ENCODE measurements at regions not wholly inside any gene's neighbourhood (a gene's known extent, or its start where the extent isn't known, plus 50 kb on each side); places are given as distances from the start of the nearest gene placed in this dataset.

GRCh38 chr15:93563218-93563617 is 474.2 kb upstream of the RGMA start:
- H3K9me3 ChIP-seq = no peaks in the 10 kb centered on the region
- DNase-seq = no peak
- H3K4me1 ChIP-seq = no peaks in the 10 kb centered on the region
- H3K4me3 ChIP-seq = no peak overlapping the region
- no peak overlapping the region for H3K9ac ChIP-seq (ENCODE audit: low read depth in 2 of 2, low read length in 2 of 2)
- intact Hi-C loops (cut with DNase I) = no loop called here
- H3K36me3 ChIP-seq = no peaks in the 10 kb centered on the region
- no peak overlapping the region for H3K27ac ChIP-seq
- no peaks in the 10 kb centered on the region for H3K27me3 ChIP-seq
- TF ChIP-seq CTCF (IDR thresholded peaks at IDR 0.05) = no peak

- Histone ChIP-seq H3K4me1 (no peaks in the 10 kb centered on the region), H3K27ac (no peak overlapping the region), H3K9ac (ENCODE audit: low read depth in 2 of 2, low read length in 2 of 2) (no peak overlapping the region), H3K9me3 (no peaks in the 10 kb centered on the region), H3K36me3 (no peaks in the 10 kb centered on the region), H3K27me3 (no peaks in the 10 kb centered on the region), H3K4me3 (no peak overlapping the region)
- no peak for DNase-seq
- no peak for TF ChIP-seq CTCF (IDR thresholded peaks at IDR 0.05)
- intact Hi-C loops (cut with DNase I) = no loop called here
These were observed 473.5 kb upstream of the RGMA start for GRCh38 chr15:93562395-93563123.

GRCh38 chr15:93557696-93558095 is 468.7 kb upstream of the RGMA start:
- Histone ChIP-seq H3K9me3 (no peaks in the 10 kb centered on the region), H3K9ac (ENCODE audit: low read depth in 2 of 2, low read length in 2 of 2) (no peak overlapping the region)
- TF ChIP-seq CTCF (IDR thresholded peaks at IDR 0.05) = no peak

GRCh38 chr15:93553167-93553935 is 464.3 kb upstream of the RGMA start:
- Histone ChIP-seq H3K4me1 (no peaks in the 10 kb centered on the region), H3K36me3 (no peaks in the 10 kb centered on the region), H3K27me3 (no peaks in the 10 kb centered on the region), H3K4me3 (no peak overlapping the region), H3K9me3 (no peaks in the 10 kb centered on the region), H3K27ac (no peak overlapping the region), H3K9ac (ENCODE audit: low read depth in 2 of 2, low read length in 2 of 2) (no peak overlapping the region)
- no peak for TF ChIP-seq CTCF (IDR thresholded peaks at IDR 0.05)
- intact Hi-C loops (cut with DNase I) = no loop called here
- no peak for DNase-seq

More at GRCh38 chr15:93557696-93558095, 468.7 kb upstream of the RGMA start:
- intact Hi-C loops (cut with DNase I) = no loop called here
- H3K4me3 ChIP-seq = no peak overlapping the region
- DNase-seq = no peak
- H3K27me3 ChIP-seq = no peaks in the 10 kb centered on the region
- H3K4me1 ChIP-seq = no peaks in the 10 kb centered on the region
- H3K27ac ChIP-seq = no peak overlapping the region
- no peaks in the 10 kb centered on the region for H3K36me3 ChIP-seq

- no peaks in the 10 kb centered on the region for H3K9me3 ChIP-seq
- no peak for TF ChIP-seq CTCF (IDR thresholded peaks at IDR 0.05)
- intact Hi-C loops (cut with DNase I) = no loop called here
- H3K27me3 ChIP-seq = no peaks in the 10 kb centered on the region
- H3K4me3 ChIP-seq = no peak overlapping the region
- DNase-seq = no peak
- H3K36me3 ChIP-seq = no peaks in the 10 kb centered on the region
- no peak overlapping the region for H3K9ac ChIP-seq (ENCODE audit: low read depth in 2 of 2, low read length in 2 of 2)
- no peak overlapping the region for H3K27ac ChIP-seq
- no peaks in the 10 kb centered on the region for H3K4me1 ChIP-seq
These were observed 454.1 kb upstream of the RGMA start for GRCh38 chr15:93543093-93543492.
